ENCODE measurements at regions not wholly inside any gene's neighbourhood (a gene's known extent, or its start where the extent isn't known, plus 50 kb on each side); places are given as distances from the start of the nearest gene placed in this dataset.

DNA sequence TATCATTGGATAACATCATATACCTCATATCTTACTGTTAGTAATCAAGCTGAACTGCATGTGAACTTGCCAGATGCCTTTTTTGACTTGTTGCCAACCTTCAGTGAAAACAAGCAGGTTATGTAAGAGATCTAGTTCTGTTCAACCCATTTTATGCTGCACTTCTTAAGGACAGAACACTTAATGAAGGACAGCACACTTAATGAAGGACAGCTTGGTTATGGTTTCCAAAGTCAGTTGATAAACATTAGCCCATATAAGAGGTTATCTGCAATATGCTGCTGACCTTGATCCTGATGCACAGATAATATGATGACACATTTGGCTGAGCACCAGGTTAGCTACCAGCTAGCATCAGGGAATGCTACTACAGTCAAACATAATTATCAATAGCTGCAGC lies 358.7 kb upstream of the PDGFD start:
- TF ChIP-seq, protein P1, sequence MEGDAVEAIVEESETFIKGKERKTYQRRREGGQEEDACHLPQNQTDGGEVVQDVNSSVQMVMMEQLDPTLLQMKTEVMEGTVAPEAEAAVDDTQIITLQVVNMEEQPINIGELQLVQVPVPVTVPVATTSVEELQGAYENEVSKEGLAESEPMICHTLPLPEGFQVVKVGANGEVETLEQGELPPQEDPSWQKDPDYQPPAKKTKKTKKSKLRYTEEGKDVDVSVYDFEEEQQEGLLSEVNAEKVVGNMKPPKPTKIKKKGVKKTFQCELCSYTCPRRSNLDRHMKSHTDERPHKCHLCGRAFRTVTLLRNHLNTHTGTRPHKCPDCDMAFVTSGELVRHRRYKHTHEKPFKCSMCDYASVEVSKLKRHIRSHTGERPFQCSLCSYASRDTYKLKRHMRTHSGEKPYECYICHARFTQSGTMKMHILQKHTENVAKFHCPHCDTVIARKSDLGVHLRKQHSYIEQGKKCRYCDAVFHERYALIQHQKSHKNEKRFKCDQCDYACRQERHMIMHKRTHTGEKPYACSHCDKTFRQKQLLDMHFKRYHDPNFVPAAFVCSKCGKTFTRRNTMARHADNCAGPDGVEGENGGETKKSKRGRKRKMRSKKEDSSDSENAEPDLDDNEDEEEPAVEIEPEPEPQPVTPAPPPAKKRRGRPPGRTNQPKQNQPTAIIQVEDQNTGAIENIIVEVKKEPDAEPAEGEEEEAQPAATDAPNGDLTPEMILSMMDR (IDR thresholded peaks at IDR 0.05; ENCODE audit: insufficient read depth, low read length, poor library complexity, severe bottlenecking) = no peak
- TF ChIP-seq EZH2phosphoT487 (conservative IDR thresholded peaks at IDR 0.05; ENCODE audit: low read length) = no peak

Measured in SU-DHL-6 (cell line).